IPS DF 6.9 (cell line): ENCODE measurements at regions not wholly inside any gene's neighbourhood (a gene's known extent, or its start where the extent isn't known, plus 50 kb on each side); places are given as distances from the start of the nearest gene placed in this dataset.

Source experiments
- DNase-seq: peaks from one replicate; pipeline ENCODE4 v3.0.0-alpha.2; 2013; ENCODE audit warnings: low read depth, low spot score
- H3K27ac ChIP-seq: one replicate; pipeline ENCODE4 v1.5.1; 2013; ENCODE audit warnings: low read length, control low read depth
- H3K27me3 ChIP-seq: 2 replicates; pipeline ENCODE4 v1.6.1; 2013; ENCODE audit warnings: mild to moderate bottlenecking, low read length; ENCODE audit not compliant: control insufficient read depth, insufficient read depth
- H3K36me3 ChIP-seq: 2 replicates; pipeline ENCODE4 v1.6.1; 2013; ENCODE audit warnings: low read length; ENCODE audit not compliant: control insufficient read depth, insufficient read depth
- H3K4me1 ChIP-seq: 2 replicates; pipeline ENCODE4 v1.6.1; 2013; ENCODE audit warnings: low read length; ENCODE audit not compliant: control insufficient read depth, insufficient read depth
- H3K4me3 ChIP-seq: 2 replicates; pipeline ENCODE4 v1.5.1; 2013; ENCODE audit warnings: mild to moderate bottlenecking, low read length
- H3K9me3 ChIP-seq: 2 replicates; pipeline ENCODE4 v1.6.1; 2013; ENCODE audit warnings: low read length, inconsistent platforms; ENCODE audit not compliant: control insufficient read depth, insufficient read depth
- WGBS: extraction: QIAGEN DNeasy Blood & Tissue Kit; methylation state at CpG from one replicate; pipeline ENCODE4 v1.1.7; 2013; ENCODE audit warnings: mixed read lengths, missing lambda C conversion rate; ENCODE audit not compliant: insufficient read length, insufficient coverage; 5-methylcytosine and 5-hydroxymethylcytosine counted together

- no peaks in the 10 kb centered on the region for H3K9me3 ChIP-seq
- no peaks in the 10 kb centered on the region for H3K36me3 ChIP-seq
- no CpG with 5 or more reads among the region's 2 CpGs for WGBS
- H3K4me1 ChIP-seq: peaks cover 4% of the 10 kb centered on the region; the same call in 1 of the 2 replicates
- DNase-seq: no peak
- H3K27ac ChIP-seq: no peak overlapping the region
- no peaks in the 10 kb centered on the region for H3K27me3 ChIP-seq
- H3K4me3 ChIP-seq: no peak overlapping the region
Observed at GRCh38 chr11:92317721-92318120, 93.1 kb downstream of the FAT3 start.

- Histone ChIP-seq H3K27ac (no peak overlapping the region), H3K36me3 (no peaks in the 10 kb centered on the region; the same call in 1 of the 2 replicates), H3K4me3 (no peak overlapping the region), H3K4me1 (peaks cover 2% of the 10 kb centered on the region; the same call in 1 of the 2 replicates), H3K27me3 (no peaks in the 10 kb centered on the region), H3K9me3 (no peaks in the 10 kb centered on the region)
- whole genome bisulfite sequencing: no CpG with 5 or more reads among the region's 3 CpGs
- no peak for DNase-seq
Observed at GRCh38 chr11:92322225-92322624, 97.6 kb downstream of the FAT3 start.

- H3K27ac ChIP-seq: no peak overlapping the region
- H3K36me3 ChIP-seq: no peaks in the 10 kb centered on the region; the same call in 1 of the 2 replicates
- H3K9me3 ChIP-seq: no peaks in the 10 kb centered on the region
- no peak overlapping the region for H3K4me3 ChIP-seq
- no CpG with 5 or more reads among the region's 1 CpG for WGBS
- no peaks in the 10 kb centered on the region for H3K27me3 ChIP-seq
- DNase-seq: no peak
- peaks cover 3% of the 10 kb centered on the region; the same call in 1 of the 2 replicates for H3K4me1 ChIP-seq
Observed at GRCh38 chr11:92324890-92325289, 100.3 kb downstream of the FAT3 start.

GRCh38 chr11:92325416-92325815, 100.8 kb downstream of the FAT3 start:
- DNase-seq: no peak
- no peaks in the 10 kb centered on the region for H3K27me3 ChIP-seq
- no peaks in the 10 kb centered on the region for H3K9me3 ChIP-seq
- peaks cover 4% of the 10 kb centered on the region; the same call in 1 of the 2 replicates for H3K4me1 ChIP-seq
- H3K27ac ChIP-seq: no peak overlapping the region
- WGBS: no CpG with 5 or more reads among the region's 3 CpGs
- no peak overlapping the region for H3K4me3 ChIP-seq
- H3K36me3 ChIP-seq: no peaks in the 10 kb centered on the region; the same call in 1 of the 2 replicates

GRCh38 chr11:92329137-92329536, 104.5 kb downstream of the FAT3 start:
- DNase-seq: peak; percentile 35
- Histone ChIP-seq H3K27ac (no peak overlapping the region), H3K9me3 (no peaks in the 10 kb centered on the region), H3K27me3 (no peaks in the 10 kb centered on the region), H3K4me3 (no peak overlapping the region), H3K4me1 (peaks cover 5% of the 10 kb centered on the region; the same call in 1 of the 2 replicates), H3K36me3 (no peaks in the 10 kb centered on the region)
- no CpG with 5 or more reads among the region's 2 CpGs for WGBS

- Histone ChIP-seq H3K4me1 (peaks cover 5% of the 10 kb centered on the region; the same call in 1 of the 2 replicates), H3K9me3 (no peaks in the 10 kb centered on the region), H3K4me3 (no peak overlapping the region), H3K27ac (no peak overlapping the region), H3K27me3 (no peaks in the 10 kb centered on the region), H3K36me3 (no peaks in the 10 kb centered on the region)
- DNase-seq: no peak
- WGBS: no CpG with 5 or more reads among the region's 2 CpGs
Observed at GRCh38 chr11:92329646-92330045, 105.0 kb downstream of the FAT3 start.

GRCh38 chr11:92330114-92330513, 105.5 kb downstream of the FAT3 start:
- no peak overlapping the region for H3K4me3 ChIP-seq
- no CpG with 5 or more reads among the region's 2 CpGs for WGBS
- H3K36me3 ChIP-seq: no peaks in the 10 kb centered on the region
- H3K27me3 ChIP-seq: no peaks in the 10 kb centered on the region
- H3K9me3 ChIP-seq: no peaks in the 10 kb centered on the region
- H3K4me1 ChIP-seq: peaks cover 5% of the 10 kb centered on the region; the same call in 1 of the 2 replicates
- H3K27ac ChIP-seq: no peak overlapping the region
- no peak for DNase-seq

- H3K9me3 ChIP-seq: no peaks in the 10 kb centered on the region
- no CpG with 5 or more reads among the region's 1 CpG for WGBS
- no peaks in the 10 kb centered on the region for H3K27me3 ChIP-seq
- no peak overlapping the region for H3K27ac ChIP-seq
- H3K4me3 ChIP-seq: no peak overlapping the region
- peaks cover 5% of the 10 kb centered on the region; the same call in 1 of the 2 replicates for H3K4me1 ChIP-seq
- H3K36me3 ChIP-seq: no peaks in the 10 kb centered on the region
- DNase-seq: no peak
Observed at GRCh38 chr11:92332986-92333385, 108.4 kb downstream of the FAT3 start.

- H3K9me3 ChIP-seq: no peaks in the 10 kb centered on the region
- no peak overlapping the region for H3K4me3 ChIP-seq
- no peak overlapping the region for H3K27ac ChIP-seq
- DNase-seq: peak; percentile 58
- no peaks in the 10 kb centered on the region for H3K36me3 ChIP-seq
- no peaks in the 10 kb centered on the region for H3K4me1 ChIP-seq
- no peaks in the 10 kb centered on the region for H3K27me3 ChIP-seq
- no CpG with 5 or more reads among the region's 6 CpGs for WGBS
Observed at GRCh38 chr11:92340839-92341238, 116.2 kb downstream of the FAT3 start.

GRCh38 chr11:92342034-92342720, 117.6 kb downstream of the FAT3 start:
- Histone ChIP-seq H3K36me3 (no peaks in the 10 kb centered on the region), H3K9me3 (no peaks in the 10 kb centered on the region), H3K27ac (no peak overlapping the region), H3K4me3 (no peak overlapping the region), H3K4me1 (peaks cover 2% of the 10 kb centered on the region; the same call in 1 of the 2 replicates), H3K27me3 (no peaks in the 10 kb centered on the region)
- no peak for DNase-seq
- no CpG with 5 or more reads among the region's 9 CpGs for WGBS

GRCh38 chr11:92342886-92343285, 118.3 kb downstream of the FAT3 start:
- Histone ChIP-seq H3K9me3 (no peaks in the 10 kb centered on the region), H3K27ac (no peak overlapping the region), H3K4me3 (no peak overlapping the region), H3K27me3 (no peaks in the 10 kb centered on the region), H3K4me1 (peaks cover 4% of the 10 kb centered on the region; the same call in 1 of the 2 replicates), H3K36me3 (no peaks in the 10 kb centered on the region)
- DNase-seq: no peak
- no CpG with 5 or more reads among the region's 3 CpGs for WGBS
